Erythroblast (primary cell): ENCODE measurements at regions not wholly inside any gene's neighbourhood (a gene's known extent, or its start where the extent isn't known, plus 50 kb on each side); places are given as distances from the start of the nearest gene placed in this dataset.

Source experiments
- GATA1 ChIP-seq: IDR thresholded peaks from 2 replicates; pipeline ENCODE4 v1.6.1; 2011; ENCODE audit warnings: low read depth, mild to moderate bottlenecking, control low read depth, low read length, moderate library complexity
- POLR2A ChIP-seq: IDR thresholded peaks from 2 replicates; pipeline ENCODE4 v1.6.1; 2011; ENCODE audit warnings: mild to moderate bottlenecking, low read length

DNA sequence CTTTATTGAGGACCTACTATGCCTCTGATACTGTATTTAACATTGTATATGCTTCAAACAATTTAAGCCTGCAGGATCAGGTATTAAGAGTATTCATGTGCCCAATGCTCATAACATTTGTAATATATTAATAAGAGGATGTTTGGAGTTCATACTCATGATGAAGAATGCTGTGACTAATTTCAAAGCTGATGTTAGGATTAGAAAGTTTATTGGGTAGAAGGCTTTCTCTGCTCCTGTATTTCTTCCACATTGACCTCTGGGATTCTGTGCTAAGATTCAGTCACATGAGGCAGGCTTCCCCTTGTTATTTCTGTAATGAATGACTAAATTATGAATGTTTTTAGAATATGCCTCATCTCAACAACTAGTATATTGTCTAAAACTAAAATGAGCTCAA lies 456.4 kb downstream of the NFIB start:
- TF ChIP-seq GATA1 (no peak), POLR2A (no peak)
